Endothelial cell of umbilical vein (primary cell): ENCODE measurements at regions not wholly inside any gene's neighbourhood (a gene's known extent, or its start where the extent isn't known, plus 50 kb on each side); places are given as distances from the start of the nearest gene placed in this dataset.

Source experiments
- CTCF ChIP-seq, 2 donors: IDR thresholded peaks; 1 replicate in 1 of 2; 2 replicates in 1 of 2; pipeline ENCODE4 v1.5.1; 2011; ENCODE audit warnings: low read length in 2 of 2, mild to moderate bottlenecking in 2 of 2, moderate library complexity in 2 of 2, control low read depth in 1 of 2, inconsistent platforms in 1 of 2, low read depth in 1 of 2; ENCODE audit not compliant: insufficient read depth in 1 of 2; ENCODE audit errors: extremely low read depth in 1 of 2
- MAX ChIP-seq: IDR thresholded peaks from 2 replicates; pipeline ENCODE4 v1.6.1; 2011; ENCODE audit not compliant: insufficient read depth, insufficient read length
- MYC ChIP-seq: IDR thresholded peaks from one replicate; pipeline ENCODE4 v1.6.1; 2011; ENCODE audit warnings: mild to moderate bottlenecking, low read depth, low read length
- POLR2A ChIP-seq: IDR thresholded peaks from 2 replicates; pipeline ENCODE4 v1.6.1; 2012; ENCODE audit warnings: low read depth, mild to moderate bottlenecking, control low read depth, low read length
- POLR2AphosphoS5 ChIP-seq: IDR thresholded peaks from 2 replicates; pipeline ENCODE4 v1.6.1; 2012; ENCODE audit warnings: low read depth, mild to moderate bottlenecking, control low read depth, low read length, moderate library complexity; ENCODE audit not compliant: insufficient read depth

GRCh38 chr13:99809496-99809895 is 162.1 kb downstream of the ZIC5 start:
- no peak for TF ChIP-seq MAX
- no peak for TF ChIP-seq CTCF (IDR thresholded peaks at IDR 0.05; ENCODE audit: extremely low read depth in 1 of 2, insufficient read depth in 1 of 2, low read depth in 1 of 2, low read length in 2 of 2)
- no peak for TF ChIP-seq POLR2AphosphoS5
- no peak for TF ChIP-seq POLR2A
- no peak for TF ChIP-seq MYC
